22Rv1 (cell line): ENCODE measurements at regions not wholly inside any gene's neighbourhood (a gene's known extent, or its start where the extent isn't known, plus 50 kb on each side); places are given as distances from the start of the nearest gene placed in this dataset.

ENCODE experiments used
- H3K27ac ChIP-seq: fragments of 450-650 bp; 2 replicates; pipeline ENCODE4 v1.5.1; 2017
- CTCF ChIP-seq: fragments of 450-650 bp; IDR thresholded peaks from 2 replicates; pipeline ENCODE4 v1.5.1; 2017; ENCODE audit warnings: mild to moderate bottlenecking
- ZFX ChIP-seq: fragments of 450-650 bp; IDR thresholded peaks from 2 replicates; pipeline ENCODE4 v1.6.1; 2017; ENCODE audit warnings: antibody characterized with exemption, borderline replicate concordance

- TF ChIP-seq ZFX (no peak), CTCF (no peak)
- no peak overlapping the region for H3K27ac ChIP-seq
Observed at GRCh38 chr7:46902463-46902862, 679.4 kb downstream of the TNS3 start.

- TF ChIP-seq CTCF (no peak), ZFX (no peak)
- peak overlapping the region; percentile 58 for H3K27ac ChIP-seq
Observed at GRCh38 chr7:46900312-46901263, 681.3 kb downstream of the TNS3 start.

- TF ChIP-seq ZFX (no peak), CTCF (no peak)
- H3K27ac ChIP-seq, result no peak overlapping the region
Observed at GRCh38 chr7:46897381-46897780, 684.5 kb downstream of the TNS3 start.

- no peak for TF ChIP-seq CTCF
- no peak for TF ChIP-seq ZFX
- peak overlapping the region; percentile 95 for H3K27ac ChIP-seq
Observed at GRCh38 chr7:46886669-46887374, 695.1 kb downstream of the TNS3 start.

- no peak for TF ChIP-seq CTCF
- no peak for TF ChIP-seq ZFX
- H3K27ac ChIP-seq, result peak overlapping the region; percentile 95
Observed at GRCh38 chr7:46885167-46885566, 696.7 kb downstream of the TNS3 start.

GRCh38 chr7:46881507-46882127 is 700.3 kb downstream of the TNS3 start:
- TF ChIP-seq ZFX (no peak), CTCF (no peak)
- H3K27ac ChIP-seq, result no peak overlapping the region
